HEK293 (cell line): ENCODE measurements at regions not wholly inside any gene's neighbourhood (a gene's known extent, or its start where the extent isn't known, plus 50 kb on each side); places are given as distances from the start of the nearest gene placed in this dataset.

Experiments
- ZNF133 ChIP-seq: fragments of 450-650 bp; formaldehyde crosslinking; IDR thresholded peaks from 2 replicates; pipeline ENCODE4 v1.5.1; 2016; ENCODE audit warnings: missing biosample characterization, missing genetic modification characterization
- ZNF24 ChIP-seq: fragments of 450-650 bp; formaldehyde crosslinking; IDR thresholded peaks from 2 replicates; pipeline ENCODE4 v1.5.1; 2016; ENCODE audit warnings: missing biosample characterization, missing genetic modification characterization
- ZSCAN4 ChIP-seq: fragments of 450-650 bp; formaldehyde crosslinking; IDR thresholded peaks from 2 replicates; pipeline ENCODE4 v1.5.1; 2017; ENCODE audit warnings: missing biosample characterization, missing genetic modification characterization
- TF ChIP-seq, protein P1 (sequence below): fragments of 450-650 bp; formaldehyde crosslinking; IDR thresholded peaks from 2 replicates; pipeline ENCODE4 v1.5.1; 2016; ENCODE audit warnings: missing biosample characterization, missing genetic modification characterization

DNA sequence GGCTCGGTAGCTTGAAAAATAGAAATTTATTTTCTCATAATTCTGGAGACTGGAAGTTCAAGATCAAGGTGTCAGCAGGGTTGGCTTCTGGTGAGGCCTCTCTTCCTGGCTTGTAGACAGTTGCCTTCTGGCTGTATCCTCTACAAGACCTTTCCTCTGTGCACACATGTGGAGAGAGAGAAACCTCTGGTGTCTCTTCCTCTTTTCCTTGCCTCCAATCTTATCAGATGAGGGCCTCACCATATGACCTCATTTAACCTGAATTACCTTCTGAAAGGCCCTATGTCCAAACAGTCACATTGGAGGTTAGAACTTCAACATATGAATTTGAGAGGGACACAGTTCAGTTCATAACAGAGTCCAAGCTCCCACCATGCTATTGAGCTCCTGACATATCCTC, 166.4 kb downstream of the TTC8 start:
- TF ChIP-seq ZSCAN4 (tag by site-specific recombination) (no peak), ZNF24 (tag by site-specific recombination) (no peak), ZNF133 (no peak)
- TF ChIP-seq, protein P1, sequence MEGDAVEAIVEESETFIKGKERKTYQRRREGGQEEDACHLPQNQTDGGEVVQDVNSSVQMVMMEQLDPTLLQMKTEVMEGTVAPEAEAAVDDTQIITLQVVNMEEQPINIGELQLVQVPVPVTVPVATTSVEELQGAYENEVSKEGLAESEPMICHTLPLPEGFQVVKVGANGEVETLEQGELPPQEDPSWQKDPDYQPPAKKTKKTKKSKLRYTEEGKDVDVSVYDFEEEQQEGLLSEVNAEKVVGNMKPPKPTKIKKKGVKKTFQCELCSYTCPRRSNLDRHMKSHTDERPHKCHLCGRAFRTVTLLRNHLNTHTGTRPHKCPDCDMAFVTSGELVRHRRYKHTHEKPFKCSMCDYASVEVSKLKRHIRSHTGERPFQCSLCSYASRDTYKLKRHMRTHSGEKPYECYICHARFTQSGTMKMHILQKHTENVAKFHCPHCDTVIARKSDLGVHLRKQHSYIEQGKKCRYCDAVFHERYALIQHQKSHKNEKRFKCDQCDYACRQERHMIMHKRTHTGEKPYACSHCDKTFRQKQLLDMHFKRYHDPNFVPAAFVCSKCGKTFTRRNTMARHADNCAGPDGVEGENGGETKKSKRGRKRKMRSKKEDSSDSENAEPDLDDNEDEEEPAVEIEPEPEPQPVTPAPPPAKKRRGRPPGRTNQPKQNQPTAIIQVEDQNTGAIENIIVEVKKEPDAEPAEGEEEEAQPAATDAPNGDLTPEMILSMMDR (tag by site-specific recombination), result no peak
